ENCODE measurements at regions not wholly inside any gene's neighbourhood (a gene's known extent, or its start where the extent isn't known, plus 50 kb on each side); places are given as distances from the start of the nearest gene placed in this dataset.
"Not testable (repeated sequence)": the region's sequence is repeated elsewhere in the genome, so short reads cannot be mapped to it uniquely, and the experiment has no call there.

DNA sequence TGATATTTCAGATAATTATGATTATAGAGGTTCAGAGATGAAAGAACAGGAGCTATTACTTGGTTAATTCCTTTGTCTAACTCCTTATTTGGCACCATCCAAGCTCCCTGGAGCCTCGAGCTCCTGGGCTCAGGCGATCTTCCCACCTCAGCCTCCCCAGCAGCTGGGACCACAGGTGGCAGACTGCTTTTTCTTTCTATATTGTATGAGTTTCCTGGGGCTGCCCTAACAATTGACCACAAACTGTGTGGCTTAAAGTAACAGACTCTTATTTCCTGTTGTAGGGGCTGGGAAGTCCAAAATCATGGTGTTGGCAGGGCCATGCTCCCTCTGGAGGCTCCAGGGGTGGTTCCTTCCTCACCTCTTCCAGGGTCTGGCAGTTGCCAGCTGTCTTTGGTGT lies 163.3 kb upstream of the ADCY1 start:
- no peak for DNase-seq

DNA sequence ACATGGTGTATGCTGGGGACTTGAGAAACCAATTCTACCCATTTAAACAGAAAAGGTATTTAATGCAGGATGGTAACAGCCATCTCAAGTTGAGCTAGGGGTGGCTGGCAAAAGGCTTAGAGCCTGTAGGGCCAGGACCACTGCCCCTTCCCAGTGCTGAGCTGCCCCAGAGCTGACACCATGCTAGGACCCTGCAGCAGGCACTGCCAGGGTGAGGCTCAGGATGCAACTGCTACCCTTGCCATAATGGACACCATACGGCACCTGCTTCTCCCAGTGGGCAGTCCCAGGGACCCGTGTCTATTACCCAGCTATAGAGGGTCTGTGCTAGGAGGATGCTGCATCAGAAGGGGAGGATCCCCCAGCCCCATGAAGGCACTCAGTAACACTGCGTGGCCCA lies 160.7 kb upstream of the ADCY1 start:
- DNase-seq = no peak

DNA sequence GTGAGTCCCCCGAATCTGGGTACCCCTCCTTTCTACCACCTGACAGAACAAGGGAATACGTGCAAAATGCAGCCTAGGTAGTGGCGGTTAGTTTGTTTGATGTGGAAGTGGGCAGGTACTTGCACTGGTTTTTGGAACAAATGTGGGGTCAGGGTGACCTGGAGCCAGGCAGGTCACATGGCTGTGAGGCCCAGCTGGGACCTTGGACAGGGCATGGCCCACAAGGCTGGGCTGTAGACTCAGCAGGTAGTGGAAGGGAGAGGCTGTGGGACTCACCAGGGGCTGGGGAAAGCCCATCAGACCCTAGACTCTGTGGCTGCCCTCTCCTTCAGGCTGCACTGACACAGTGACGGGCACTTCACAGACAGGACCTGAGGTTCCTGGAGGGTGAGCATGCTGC lies 159.9 kb upstream of the ADCY1 start:
- DNase-seq = no peak

DNA sequence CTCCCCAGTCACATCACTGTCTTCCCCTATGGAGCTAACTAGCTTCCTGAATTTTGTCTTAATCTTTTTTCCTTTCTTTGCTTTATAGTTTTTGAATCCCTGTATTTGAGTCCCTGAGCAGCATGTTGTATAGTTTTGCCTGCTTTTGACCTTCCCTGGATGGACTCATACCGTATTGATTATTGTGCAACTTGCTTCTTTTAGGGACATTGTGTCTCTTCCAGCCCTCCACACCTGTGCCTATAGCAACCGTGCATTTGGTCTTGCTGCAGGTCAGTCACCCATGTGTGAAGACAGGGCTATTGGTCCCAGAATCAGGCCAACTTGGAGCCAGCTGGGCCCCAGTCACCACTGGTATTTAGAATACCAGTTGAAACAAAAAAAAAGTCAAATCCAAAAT lies 158.9 kb upstream of the ADCY1 start:
- no peak for DNase-seq

DNA sequence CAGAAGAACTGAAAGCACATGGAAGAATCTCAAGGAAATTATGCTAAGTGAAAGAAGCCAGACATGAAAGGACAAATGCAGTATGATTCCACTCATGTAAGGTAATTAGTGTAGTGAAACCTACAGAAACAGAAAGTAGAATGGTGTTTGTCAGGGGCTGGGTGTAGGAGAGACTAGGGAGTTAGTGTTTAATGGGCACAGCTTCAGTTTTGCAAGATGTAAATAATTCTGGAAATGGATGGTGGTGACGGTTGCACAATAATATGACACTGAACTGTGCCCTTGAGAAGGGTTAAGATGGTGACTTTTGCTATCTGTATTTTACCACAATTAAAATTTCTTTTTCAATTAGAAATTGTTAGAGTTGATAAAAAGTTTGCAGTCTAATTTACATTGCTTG lies 157.3 kb upstream of the ADCY1 start:
- DNase-seq = no peak

DNA sequence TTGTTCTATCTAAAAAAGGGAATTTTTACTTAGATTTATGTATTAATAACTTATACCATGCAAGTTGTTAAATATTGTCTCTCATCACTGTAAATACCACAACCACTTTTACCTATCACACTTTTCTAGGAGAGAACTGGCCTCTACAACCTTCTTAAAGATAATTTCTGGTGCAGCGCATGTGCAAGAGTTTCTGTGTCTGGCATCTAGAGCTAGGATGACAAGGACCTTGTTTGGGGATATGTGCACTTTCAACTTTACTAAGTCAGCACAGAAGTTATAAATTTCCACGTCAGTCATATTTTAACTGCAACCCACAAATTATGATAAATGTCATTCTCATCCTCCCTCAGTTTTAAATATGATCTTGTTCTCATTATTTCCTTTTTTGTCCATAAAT lies 156.9 kb upstream of the ADCY1 start:
- no peak for DNase-seq

DNA sequence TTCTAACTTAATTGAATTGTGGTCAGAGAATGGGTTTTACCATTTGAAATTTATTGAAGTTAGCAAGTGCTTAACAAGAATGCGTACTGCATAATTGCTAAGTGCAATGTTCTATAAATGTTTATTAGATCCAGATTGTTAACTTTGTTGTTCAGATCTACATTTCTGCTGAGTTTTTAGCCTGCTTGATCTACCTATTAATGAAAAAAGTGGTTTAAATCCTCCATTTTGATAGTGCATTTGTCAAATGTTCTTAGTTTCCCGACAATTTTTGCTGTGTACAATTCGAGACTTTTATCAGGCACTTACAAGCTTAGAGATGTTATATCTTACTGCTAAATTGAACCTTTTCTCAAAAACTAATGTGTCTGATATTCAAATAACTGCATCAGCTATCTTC lies 156.4 kb upstream of the ADCY1 start:
- DNase-seq = no peak

DNA sequence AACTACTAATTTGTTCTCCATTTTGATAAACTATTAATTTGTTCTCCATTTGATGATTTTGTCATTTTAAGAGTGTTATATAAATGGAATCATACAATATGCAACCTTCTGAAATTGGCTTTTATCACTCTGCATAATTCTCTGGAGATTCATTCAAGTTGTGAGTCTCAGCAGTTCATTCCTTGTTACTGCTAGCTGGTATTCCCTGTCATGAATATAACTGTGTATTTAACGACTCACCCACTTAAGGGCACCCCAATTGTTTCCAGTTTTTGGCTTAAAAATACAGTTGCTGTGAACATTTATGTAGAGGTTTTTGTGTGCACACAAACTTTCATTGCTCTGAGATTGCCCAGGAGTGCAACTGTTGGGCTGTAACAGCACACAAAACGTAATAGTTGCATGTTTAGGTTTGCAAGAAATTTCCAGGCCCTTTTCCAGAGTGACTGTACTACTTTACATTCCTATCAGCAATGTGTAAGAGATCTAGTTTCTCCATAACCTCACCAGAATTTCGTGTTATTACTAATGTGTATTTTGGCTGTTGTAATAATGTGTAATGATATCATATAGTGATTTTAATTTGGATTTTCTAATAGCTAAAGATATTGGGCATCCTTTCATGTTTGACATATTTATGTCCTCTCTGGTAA lies 153.2 kb upstream of the ADCY1 start:
- DNase-seq = no peak

DNA sequence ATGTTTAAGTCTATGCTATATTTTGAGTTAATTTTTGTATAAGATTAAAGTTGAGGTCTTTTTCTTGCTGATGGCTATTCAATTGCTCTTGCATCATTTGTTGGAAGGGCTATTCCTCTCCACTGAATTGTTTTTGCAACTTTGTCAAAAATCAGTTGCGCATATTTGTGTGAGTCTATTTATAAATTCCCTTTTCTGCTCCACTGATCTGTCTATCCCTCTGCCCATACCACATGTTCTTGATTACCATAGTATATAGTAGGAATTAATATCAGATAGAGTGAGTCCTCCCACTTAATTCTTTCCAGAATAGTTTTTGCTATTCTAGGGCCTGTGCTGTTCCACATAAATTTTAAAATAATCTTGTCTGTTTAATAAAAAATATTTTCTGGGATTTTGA lies 152.4 kb upstream of the ADCY1 start:
- no peak for DNase-seq

DNA sequence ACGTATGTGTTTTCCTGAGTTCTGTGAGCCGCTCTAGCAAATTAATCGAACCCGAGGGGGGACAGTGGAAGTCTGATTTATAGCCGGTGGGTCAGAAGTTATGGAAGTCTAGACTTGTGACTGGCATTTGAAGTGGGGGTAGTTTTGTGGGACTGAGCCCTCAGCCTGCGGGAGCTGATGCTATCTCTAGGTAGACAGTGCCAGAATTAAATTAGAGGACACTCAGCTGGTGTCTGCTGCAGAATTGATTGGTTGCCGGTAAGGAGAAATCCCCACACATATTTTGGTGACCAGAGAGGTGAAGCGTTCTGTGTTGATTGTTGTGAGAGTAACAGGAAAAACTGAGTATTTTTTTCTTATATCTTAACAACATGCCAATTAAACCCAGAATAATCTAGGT lies 143.8 kb upstream of the ADCY1 start:
- DNase-seq = no peak

DNA sequence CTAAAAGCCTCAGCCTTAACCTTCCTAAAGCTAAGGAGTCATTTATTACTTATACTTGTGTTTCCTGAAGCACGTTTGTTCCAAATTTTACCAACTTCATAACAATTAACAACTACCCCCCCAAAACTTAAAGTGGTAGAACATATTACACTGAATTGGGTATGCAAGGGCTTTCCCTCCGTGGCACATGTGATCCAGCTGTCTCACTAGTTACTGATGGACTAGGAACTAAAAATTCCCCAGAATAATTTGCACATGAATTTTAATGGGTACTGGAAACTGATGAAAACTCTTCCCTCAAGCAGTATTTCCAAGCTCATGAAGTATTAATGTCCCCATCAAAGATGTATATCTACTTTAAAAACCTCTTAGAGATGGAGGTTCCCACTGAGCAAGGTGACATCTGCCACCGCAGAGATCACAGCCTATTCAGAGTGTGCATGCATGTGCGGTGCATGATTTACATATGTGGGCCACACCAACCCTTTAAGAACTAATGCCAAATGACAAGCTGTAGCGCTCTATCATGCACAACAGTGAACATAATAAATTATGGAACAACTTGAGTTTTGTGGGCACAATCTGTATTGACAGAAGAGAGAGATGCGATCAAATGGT lies 139.9 kb upstream of the ADCY1 start:
- DNase-seq = no peak

DNA sequence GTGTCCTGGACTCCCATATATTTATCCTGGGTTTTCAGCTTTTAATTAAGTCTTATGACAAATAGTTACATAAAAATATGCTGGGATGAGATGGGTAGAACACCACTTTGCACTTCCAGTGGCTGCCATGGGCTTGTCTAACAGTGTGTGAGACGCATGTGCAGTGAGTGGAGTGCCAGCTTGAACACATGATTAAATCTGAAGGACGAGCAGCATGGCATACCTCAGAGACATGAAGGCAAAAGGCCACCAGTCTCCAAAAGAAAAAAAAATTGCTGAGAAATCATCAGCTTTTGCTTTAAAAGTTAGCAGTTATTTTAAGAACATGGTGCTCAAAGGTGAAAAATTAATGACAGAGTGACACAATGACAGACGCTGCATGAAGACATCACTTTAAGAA lies 139.0 kb upstream of the ADCY1 start:
- no peak for DNase-seq

DNA sequence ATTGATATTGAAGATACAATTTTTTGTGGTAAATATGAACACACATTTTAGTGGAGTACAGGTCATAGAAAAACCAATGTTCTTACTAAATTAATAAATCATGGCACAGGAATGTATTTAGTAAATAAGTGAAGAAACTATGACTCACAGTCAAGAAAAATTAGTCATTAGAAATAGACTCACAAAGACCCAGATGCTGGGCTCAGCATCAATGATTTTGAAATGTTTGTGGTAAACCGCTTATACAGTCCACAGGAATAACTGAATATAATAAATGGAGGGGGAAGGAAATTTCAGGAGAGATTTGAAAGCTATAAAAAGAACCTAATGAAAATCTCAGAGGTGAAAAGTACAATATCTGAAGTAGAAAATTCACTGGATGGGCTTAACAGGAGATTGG lies 138.3 kb upstream of the ADCY1 start:
- no peak for DNase-seq

DNA sequence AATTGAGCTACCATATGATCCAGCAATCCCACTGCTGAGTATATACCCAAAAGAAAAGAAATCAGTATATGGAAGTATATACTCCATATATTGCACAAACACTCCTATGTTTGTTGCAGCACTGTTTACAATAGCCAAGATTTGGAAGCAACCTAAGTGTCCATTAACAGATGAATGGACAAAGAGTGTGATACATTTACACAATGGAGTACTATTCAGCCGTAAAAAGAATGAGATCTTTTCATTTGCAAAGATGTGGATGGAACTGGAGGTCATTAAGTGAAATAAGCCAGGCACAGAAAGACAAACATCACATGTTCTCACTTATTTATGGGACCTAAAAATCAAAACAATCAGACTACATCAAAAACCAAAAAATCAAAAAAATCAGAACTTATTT lies 133.4 kb upstream of the ADCY1 start:
- not testable (repeated sequence) for DNase-seq

DNA sequence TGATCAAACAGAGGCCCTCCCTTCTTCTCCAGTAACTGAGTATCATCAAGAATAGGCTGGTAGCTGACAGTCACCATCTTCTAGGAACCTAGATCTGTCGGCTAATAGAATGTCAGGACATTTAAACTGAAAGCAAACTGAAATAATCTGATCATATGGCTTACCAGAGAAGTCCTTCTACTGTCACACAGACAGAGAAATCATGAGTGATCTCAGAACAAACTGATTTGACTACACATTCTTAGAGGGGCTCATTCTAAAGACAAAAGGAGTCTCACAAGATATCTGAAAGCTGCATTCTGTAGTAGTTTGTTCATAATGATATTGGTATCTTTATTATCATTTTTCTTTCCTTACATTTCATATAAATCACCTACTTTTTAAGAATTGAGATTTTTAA lies 130.9 kb upstream of the ADCY1 start:
- DNase-seq = no peak

DNA sequence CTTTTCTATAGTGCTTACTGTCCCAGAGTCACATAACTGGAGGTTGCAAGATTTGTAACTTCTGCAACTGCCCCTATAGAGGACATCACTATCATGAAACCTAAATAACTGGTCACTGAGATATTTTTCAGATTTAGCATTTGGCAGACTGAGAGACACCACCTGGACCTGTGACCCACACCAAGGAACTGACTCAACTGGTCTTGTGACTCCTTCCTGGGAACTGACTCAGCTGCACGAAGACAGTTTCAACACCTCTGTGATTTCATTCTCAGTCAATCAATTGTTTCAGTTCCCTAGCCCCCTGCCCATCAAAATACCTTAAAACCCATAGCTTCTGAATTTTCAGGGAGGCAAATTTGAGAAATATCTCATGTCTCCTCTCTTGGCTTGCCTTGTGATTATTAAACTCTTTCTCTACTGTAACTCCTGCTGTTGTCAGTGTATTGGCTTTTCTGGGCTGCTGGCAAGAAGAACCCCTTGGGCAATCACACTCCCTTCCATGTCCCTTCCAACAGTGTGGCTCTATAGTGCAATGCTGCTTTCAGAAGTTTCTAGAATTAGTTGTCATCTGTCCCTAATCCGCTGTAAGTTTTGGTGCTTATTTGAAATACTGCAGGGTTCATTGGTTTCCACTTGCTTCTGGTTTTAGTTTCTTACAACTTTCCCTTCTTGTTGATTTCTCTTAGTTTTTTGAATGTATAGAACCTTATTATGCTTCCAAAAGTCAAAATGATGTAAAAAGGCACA lies 127.8 kb upstream of the ADCY1 start:
- no peak for DNase-seq

DNA sequence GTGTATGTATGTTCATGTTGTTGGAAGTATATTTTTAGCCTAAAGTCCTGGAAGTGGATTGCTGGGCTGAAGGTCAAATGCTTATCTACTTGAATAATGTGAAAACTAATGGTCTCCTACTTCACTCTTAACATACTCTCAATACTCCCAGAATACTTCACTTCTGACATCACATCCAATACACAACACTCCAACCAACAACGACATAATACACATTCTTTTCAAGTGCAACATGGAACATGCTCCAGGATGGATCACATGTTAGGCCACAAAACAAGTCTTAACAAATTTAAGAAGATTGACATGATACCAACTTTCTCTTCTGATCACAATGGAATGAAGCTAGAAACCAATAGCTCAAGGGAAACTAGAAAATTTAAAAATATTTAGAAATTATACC lies 126.9 kb upstream of the ADCY1 start:
- no peak for DNase-seq

DNA sequence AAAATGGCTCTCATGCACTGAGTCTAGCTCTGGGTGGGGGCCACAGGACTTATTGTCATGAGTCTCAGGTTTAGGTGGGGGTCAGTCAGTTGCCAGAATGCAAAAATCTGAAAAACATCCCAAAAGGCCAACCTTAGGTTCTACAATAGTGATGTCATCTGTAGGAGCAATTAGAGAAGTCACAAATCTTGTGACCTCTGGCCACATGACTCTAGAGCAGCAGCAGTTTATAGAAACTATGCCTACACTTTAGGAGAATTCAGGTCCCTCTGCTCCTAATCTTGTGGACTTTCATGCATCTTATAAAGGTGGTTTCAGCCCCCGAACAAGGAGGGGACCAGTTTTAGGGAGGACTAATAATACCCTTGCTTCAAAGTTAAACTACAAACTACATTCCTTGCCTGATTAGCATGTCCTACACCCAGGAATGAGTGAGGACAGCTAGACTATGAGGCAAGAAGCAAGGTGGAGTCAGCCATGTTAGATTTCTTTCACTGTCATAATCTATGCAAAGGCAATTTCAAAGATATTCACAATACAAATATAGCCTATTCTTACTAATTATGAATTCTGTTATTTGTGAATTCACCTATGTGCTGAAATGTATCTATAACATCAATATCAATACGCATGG lies 123.5 kb upstream of the ADCY1 start:
- no peak for DNase-seq

DNA sequence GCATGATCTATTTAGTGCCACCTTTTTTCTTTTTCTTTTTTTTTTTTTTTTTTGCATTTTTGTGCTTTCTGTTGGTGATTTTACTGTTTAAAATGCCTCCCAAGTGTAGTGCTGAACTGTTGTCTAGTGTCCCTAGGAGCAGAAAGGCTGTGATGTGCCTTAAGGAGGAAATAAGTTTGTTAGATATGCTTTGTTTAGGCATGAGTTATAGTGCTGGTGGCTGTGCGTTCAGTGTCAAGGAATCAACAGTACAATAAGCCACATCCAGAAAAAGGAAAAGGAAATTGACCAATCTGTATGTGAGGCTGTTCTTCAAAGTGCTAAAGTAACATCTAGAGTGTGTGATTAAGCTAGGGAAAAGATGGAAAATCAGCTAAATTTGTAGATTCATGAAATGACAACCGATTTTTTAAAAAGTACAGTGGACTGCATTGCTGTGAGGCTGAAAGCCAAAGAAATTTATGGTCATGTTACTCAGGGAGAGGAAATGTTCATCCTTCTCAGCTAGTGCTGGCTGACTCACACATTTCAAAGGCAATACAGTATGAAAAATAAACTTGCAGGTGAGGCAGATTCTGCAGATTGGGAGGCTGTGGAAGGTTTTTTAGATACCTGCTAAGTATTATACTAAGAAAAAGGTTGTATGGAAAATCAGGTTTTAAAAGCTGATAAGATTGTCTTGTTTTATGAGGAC lies 122.7 kb upstream of the ADCY1 start:
- no peak for DNase-seq

DNA sequence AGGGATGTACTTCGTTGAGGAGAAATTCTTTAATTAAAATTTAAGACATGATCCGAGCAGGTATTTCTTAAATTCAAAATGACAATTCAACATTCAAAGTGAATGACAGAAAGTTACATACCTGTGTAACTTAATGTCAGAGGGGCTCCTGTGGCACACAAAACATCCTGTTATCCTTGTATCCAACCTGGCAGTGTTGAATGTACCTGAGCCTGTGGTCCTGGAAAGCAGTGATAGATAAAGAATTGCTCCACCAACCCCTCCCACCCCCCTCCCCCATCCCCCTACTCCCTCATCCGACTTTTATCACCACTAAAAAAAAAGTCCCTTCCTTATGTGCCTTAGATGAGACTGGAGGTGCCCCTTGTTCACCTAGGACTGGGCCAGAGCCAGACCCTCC lies 119.4 kb upstream of the ADCY1 start:
- DNase-seq = no peak

DNA sequence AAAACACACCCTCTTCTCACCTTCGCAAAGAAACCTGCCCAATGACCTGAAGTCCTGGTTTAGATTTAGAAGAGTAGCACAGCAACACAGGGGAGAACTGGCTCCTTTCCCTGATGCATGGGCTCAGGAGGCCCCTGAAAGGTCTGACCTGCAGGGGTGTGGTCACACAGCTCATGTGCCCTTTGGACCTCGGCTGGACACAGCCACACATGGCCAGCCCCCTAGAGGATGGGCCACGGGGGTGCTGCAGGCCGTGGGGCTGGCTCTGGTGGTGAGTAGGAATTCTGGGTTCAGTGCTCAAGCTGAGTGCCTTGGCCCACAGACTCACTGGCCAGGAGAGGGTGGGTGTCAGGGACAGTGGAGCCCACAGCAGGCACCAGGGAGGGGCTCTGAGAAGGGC lies 118.5 kb upstream of the ADCY1 start:
- DNase-seq = no peak

DNA sequence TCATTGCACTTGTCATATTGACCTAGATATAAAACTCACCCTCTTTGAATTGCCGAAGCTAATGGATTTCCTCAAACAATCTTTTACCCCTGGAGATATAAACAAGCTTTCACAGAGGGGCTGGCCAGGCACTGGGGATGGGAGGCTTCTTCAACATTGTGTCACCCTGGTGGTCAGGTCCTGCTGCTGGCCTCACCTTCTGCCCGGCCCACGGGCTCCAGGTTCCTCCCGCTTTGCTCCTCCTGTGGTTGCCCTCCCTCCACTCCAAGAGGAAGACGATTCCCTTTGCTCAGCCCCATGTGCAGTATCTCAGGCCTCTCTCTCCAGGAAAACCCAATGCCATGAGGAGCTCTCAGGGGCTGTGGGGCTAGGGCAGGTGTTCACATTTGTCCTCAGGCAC lies 118.1 kb upstream of the ADCY1 start:
- DNase-seq = no peak

DNA sequence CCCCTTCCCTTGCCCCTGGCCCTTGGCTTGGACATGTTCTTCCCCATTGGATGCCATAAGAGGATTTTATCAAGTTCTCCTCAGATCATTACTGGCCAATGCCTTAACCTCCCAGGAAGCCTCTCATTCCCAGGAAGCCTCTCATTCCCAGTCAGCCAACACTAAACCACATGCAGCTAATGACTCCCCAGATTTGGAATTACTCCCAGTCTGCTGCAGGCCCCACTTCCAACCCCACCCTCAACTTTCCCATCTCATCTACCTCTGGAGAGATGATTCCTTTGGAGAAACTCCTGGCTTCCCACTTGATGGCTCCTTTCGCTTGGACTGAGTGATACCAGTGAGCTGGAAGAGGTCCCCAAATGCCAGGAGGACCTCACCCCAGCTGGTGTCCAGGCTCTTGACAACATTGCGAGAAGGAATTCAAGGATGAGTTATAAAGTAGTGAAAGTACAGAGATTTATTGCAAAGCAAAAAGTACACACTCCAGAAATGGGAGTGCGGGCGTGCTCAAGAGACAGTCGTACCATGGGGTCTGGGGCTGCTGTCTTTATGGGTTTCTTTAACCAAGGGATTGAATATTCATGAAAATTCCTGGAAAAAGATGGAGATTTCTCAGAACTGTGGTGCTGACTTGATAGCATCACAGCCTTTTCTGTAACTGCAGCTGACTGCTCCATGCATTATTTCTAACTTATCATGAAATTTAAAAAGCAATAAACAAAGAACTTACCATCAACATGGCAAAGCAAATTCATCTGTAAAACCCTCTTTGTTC lies 117.2 kb upstream of the ADCY1 start:
- no peak for DNase-seq

All from stimulated activated CD4-positive, alpha-beta T cell treated with anti-CD3 and anti-CD28 coated beads, Interleukin-4, amount 100 ng/mL, for 4 hours (primary cell).